Breast epithelium (tissue), 3 donors: ENCODE measurements at regions not wholly inside any gene's neighbourhood (a gene's known extent, or its start where the extent isn't known, plus 50 kb on each side); places are given as distances from the start of the nearest gene placed in this dataset.

Experiments
- CTCF ChIP-seq, 3 donors: fragments of 450-650 bp; IDR thresholded peaks; one replicate each; pipeline ENCODE4 v1.5.1; 2016 to 2017; ENCODE audit warnings: antibody characterized with exemption in 3 of 3, mild to moderate bottlenecking in 3 of 3, moderate library complexity in 3 of 3
- POLR2A ChIP-seq: fragments of 450-650 bp; IDR thresholded peaks from one replicate; pipeline ENCODE4 v1.6.1; 2016; ENCODE audit warnings: antibody characterized with exemption, mild to moderate bottlenecking, moderate library complexity
- POLR2AphosphoS5 ChIP-seq, 3 donors: sonication (generic); formaldehyde crosslinking; IDR thresholded peaks; one replicate each; pipeline ENCODE4 v1.6.1; 2017; ENCODE audit warnings: antibody characterized with exemption in 3 of 3

- TF ChIP-seq CTCF (IDR thresholded peaks at IDR 0.05) (no peak), POLR2AphosphoS5 (IDR thresholded peaks at IDR 0.05) (no peak), POLR2A (no peak)
These were observed 135.6 kb upstream of the PRMT8 start for GRCh38 chr12:3355378-3355900.
